Brain microvascular endothelial cell (primary cell): ENCODE measurements at regions not wholly inside any gene's neighbourhood (a gene's known extent, or its start where the extent isn't known, plus 50 kb on each side); places are given as distances from the start of the nearest gene placed in this dataset.

ENCODE experiments used
- DNase-seq: peaks from one replicate; pipeline ENCODE4 v3.0.0-alpha.2; 2020
- H3K27ac ChIP-seq: fragments of 250-450 bp; sonication (Bioruptor Pico); 2 replicates; pipeline ENCODE4 v1.5.1; 2020; ENCODE audit warnings: mild to moderate bottlenecking, moderate library complexity
- H3K27me3 ChIP-seq: fragments of 250-450 bp; sonication (Bioruptor Pico); replicated peaks from 2 replicates; pipeline ENCODE4 v1.5.1; 2020; ENCODE audit warnings: mild to moderate bottlenecking
- H3K36me3 ChIP-seq: fragments of 250-450 bp; sonication (Bioruptor Pico); replicated peaks from 2 replicates; pipeline ENCODE4 v1.5.1; 2020; ENCODE audit warnings: mild to moderate bottlenecking
- H3K4me3 ChIP-seq: 2 replicates; pipeline ENCODE4 v1.5.1; 2011; ENCODE audit warnings: low read depth, mild to moderate bottlenecking, control low read depth, low read length, moderate library complexity
- CTCF ChIP-seq: IDR thresholded peaks from 2 replicates; pipeline ENCODE4 v1.5.1; 2011; ENCODE audit warnings: low read depth, mild to moderate bottlenecking, moderate library complexity, low read length, control low read depth, inconsistent platforms; ENCODE audit errors: missing control alignments
- in situ Hi-C: cut with HindIII; loops from 2 replicates; pipeline ENCODE4 v1.10.0; 2017; ENCODE audit warnings: low sequenced_read_pairs, low pct_ligation_motif_present

GRCh38 chr3:162092751-162093150, 596.1 kb downstream of the OTOL1 start:
- Histone ChIP-seq H3K4me3 (no peak overlapping the region), H3K27ac (no peak overlapping the region), H3K27me3 (no peaks in the 10 kb centered on the region), H3K36me3 (no peaks in the 10 kb centered on the region)
- in situ Hi-C loops, result no loop called here
- no peak for DNase-seq
- no peak for TF ChIP-seq CTCF

- TF ChIP-seq CTCF, result no peak
- no peaks in the 10 kb centered on the region for H3K27me3 ChIP-seq
- no peaks in the 10 kb centered on the region for H3K36me3 ChIP-seq
- in situ Hi-C loops, result no loop called here
- H3K4me3 ChIP-seq, result no peak overlapping the region
- DNase-seq, result no peak
- H3K27ac ChIP-seq, result no peak overlapping the region
Measured at GRCh38 chr3:162094301-162094700, 597.7 kb downstream of the OTOL1 start.

- Histone ChIP-seq H3K4me3 (no peak overlapping the region), H3K36me3 (no peaks in the 10 kb centered on the region), H3K27me3 (no peaks in the 10 kb centered on the region), H3K27ac (no peak overlapping the region)
- no peak for DNase-seq
- in situ Hi-C loops, result no loop called here
- no peak for TF ChIP-seq CTCF
Measured at GRCh38 chr3:162096874-162097273, 600.3 kb downstream of the OTOL1 start.

GRCh38 chr3:162103808-162104207, 607.2 kb downstream of the OTOL1 start:
- DNase-seq, result no peak
- no peak for TF ChIP-seq CTCF
- Histone ChIP-seq H3K36me3 (no peaks in the 10 kb centered on the region), H3K27ac (no peak overlapping the region), H3K4me3 (no peak overlapping the region), H3K27me3 (no peaks in the 10 kb centered on the region)
- in situ Hi-C loops, result no loop called here

GRCh38 chr3:162111861-162112260, 615.3 kb downstream of the OTOL1 start:
- in situ Hi-C loops, result no loop called here
- H3K4me3 ChIP-seq, result no peak overlapping the region
- no peak for DNase-seq

More at GRCh38 chr3:162111861-162112260, 615.3 kb downstream of the OTOL1 start:
- no peak overlapping the region for H3K27ac ChIP-seq
- H3K36me3 ChIP-seq, result no peaks in the 10 kb centered on the region
- H3K27me3 ChIP-seq, result no peaks in the 10 kb centered on the region
- TF ChIP-seq CTCF, result no peak
